Stomach (tissue), 8 donors: ENCODE measurements at regions not wholly inside any gene's neighbourhood (a gene's known extent, or its start where the extent isn't known, plus 50 kb on each side); places are given as distances from the start of the nearest gene placed in this dataset.
A peak's percentile ranks its signal among the peaks of the same experiment; 100 is the strongest.

Experiments
- DNase-seq, 2 donors: peaks; one replicate each; pipeline versions ENCODE4 v3.0.0 to v3.0.0-alpha.2; 2013 to 2019
- H3K27ac ChIP-seq, 5 donors: fragments of 200-600 bp in 4 of 5; sonication (generic) in 4 of 5; one replicate each; pipeline ENCODE4 v1.5.1; 2013 to 2019; ENCODE audit warnings: mild to moderate bottlenecking in 1 of 5, moderate library complexity in 1 of 5
- H3K27me3 ChIP-seq, 3 donors: fragments of 200-600 bp; sonication (generic); one replicate each; pipeline ENCODE4 v1.5.1; 2017 to 2019; ENCODE audit warnings: mixed run types in 1 of 3
- H3K36me3 ChIP-seq, 4 donors: fragments of 200-600 bp; sonication (generic); 1 replicate in 3 of 4; 2 replicates in 1 of 4; pipeline ENCODE4 v1.5.1; 2016 to 2019
- H3K4me1 ChIP-seq, 4 donors: fragments of 200-600 bp; sonication (generic); one replicate each; pipeline ENCODE4 v1.5.1; 2016 to 2019
- H3K4me3 ChIP-seq, 4 donors: fragments of 200-600 bp; sonication (generic) in 3 of 4; one replicate each; pipeline ENCODE4 v1.5.1; 2016 to 2019; ENCODE audit warnings: mild to moderate bottlenecking in 1 of 4
- H3K9me3 ChIP-seq, 4 donors: fragments of 200-600 bp; sonication (generic); one replicate each; pipeline ENCODE4 v1.5.1; 2016 to 2019
- EP300 ChIP-seq: sonication (generic); formaldehyde crosslinking; IDR thresholded peaks from one replicate; pipeline ENCODE4 v1.6.1; 2017; ENCODE audit warnings: antibody characterized with exemption
- POLR2A ChIP-seq, 4 donors: fragments of 450-650 bp; IDR thresholded peaks; one replicate each; pipeline ENCODE4 v1.6.1; 2016; ENCODE audit warnings: antibody characterized with exemption in 4 of 4, control low read depth in 2 of 4, mild to moderate bottlenecking in 1 of 4, moderate library complexity in 1 of 4
- POLR2AphosphoS5 ChIP-seq, 3 donors: sonication (generic); formaldehyde crosslinking; IDR thresholded peaks; one replicate each; pipeline ENCODE4 v1.6.1; 2016; ENCODE audit warnings: antibody characterized with exemption in 3 of 3
- WGBS, 5 donors: extraction: QIAGEN DNeasy Blood & Tissue Kit in 3 of 5; methylation state at CpG; one replicate each; pipeline versions ENCODE4 v1.1.5 to v1.1.7; 2013 to 2018; 5-methylcytosine and 5-hydroxymethylcytosine counted together
- intact Hi-C: fragments of 100-400 bp; cut with DNase I; formaldehyde crosslinking; loops from one replicate; pipeline ENCODE4 v1.15.1; 2023; ENCODE audit warnings: low total_unique reads
- TF ChIP-seq, protein P1 (sequence below), 7 experiments: fragments of 450-650 bp in 4 of 7; fragments of 200-600 bp in 3 of 7; sonication (generic) in 3 of 7; IDR thresholded peaks; one replicate each; pipeline ENCODE4 v1.5.1; 2016 to 2019; ENCODE audit warnings: antibody characterized with exemption in 7 of 7, control low read depth in 2 of 7, mild to moderate bottlenecking in 1 of 7
- donor health status: healthy with polysubstance abuse.
- donor health status: Bipolar disorder and iron deficiency.
- donor health status: healthy.

DNA sequence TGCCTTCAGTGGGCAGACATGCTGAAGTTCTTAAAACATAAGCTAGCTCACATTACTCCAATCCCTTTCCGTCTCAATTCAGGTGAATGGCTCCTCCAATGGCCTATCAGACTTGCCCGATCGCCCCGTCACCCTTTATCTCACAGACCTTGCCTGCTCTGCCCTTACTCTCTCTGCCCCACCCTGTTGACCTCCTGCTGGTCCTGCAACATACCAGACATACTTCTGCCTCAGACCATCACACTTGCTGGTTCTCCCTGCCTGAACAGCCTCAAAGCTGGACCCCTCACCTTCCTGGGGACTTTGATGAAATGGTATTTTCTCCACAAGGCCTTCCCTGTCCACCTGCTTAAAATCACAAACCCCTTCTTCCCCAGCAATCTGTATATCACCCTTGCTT is 340.1 kb upstream of the NR3C2 start:
- no peaks in the 10 kb centered on the region for H3K9me3 ChIP-seq
- no peaks in the 10 kb centered on the region for H3K27me3 ChIP-seq
- WGBS, 5 donors = 30 to 61% (median 53%) methylated on average over 4 of the region's 4 CpGs

DNA sequence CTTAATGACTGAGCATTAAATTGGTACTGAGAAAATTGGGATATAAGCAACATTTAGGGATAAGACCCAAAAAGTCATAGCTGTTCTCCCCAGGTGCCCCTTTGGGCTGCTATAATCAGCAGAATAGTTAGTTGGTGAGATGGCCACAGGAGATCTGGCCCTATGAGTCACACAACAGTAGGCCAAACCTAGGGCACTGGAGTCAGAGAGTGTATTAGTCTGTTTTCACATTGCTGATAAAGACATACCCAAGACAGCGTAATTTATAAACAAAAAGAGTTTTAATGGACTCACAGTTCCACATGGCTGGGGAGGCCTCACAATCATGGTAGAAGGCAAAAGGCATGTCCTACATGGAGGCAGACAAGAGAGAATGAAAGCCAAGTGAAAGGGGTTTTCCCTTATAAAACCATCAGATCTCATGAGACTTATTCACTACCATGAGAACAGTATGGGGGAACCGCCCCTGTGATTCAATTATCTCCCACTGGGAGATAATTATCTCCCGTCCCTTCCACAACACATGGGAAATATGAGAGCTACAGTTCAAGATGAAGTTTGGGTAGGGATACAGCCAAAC is 338.3 kb upstream of the NR3C2 start:
- no peaks in the 10 kb centered on the region for H3K36me3 ChIP-seq
- TF ChIP-seq POLR2AphosphoS5 (IDR thresholded peaks at IDR 0.05) (no peak), EP300 (no peak), POLR2A (IDR thresholded peaks at IDR 0.05) (no peak)
- TF ChIP-seq, protein P1, sequence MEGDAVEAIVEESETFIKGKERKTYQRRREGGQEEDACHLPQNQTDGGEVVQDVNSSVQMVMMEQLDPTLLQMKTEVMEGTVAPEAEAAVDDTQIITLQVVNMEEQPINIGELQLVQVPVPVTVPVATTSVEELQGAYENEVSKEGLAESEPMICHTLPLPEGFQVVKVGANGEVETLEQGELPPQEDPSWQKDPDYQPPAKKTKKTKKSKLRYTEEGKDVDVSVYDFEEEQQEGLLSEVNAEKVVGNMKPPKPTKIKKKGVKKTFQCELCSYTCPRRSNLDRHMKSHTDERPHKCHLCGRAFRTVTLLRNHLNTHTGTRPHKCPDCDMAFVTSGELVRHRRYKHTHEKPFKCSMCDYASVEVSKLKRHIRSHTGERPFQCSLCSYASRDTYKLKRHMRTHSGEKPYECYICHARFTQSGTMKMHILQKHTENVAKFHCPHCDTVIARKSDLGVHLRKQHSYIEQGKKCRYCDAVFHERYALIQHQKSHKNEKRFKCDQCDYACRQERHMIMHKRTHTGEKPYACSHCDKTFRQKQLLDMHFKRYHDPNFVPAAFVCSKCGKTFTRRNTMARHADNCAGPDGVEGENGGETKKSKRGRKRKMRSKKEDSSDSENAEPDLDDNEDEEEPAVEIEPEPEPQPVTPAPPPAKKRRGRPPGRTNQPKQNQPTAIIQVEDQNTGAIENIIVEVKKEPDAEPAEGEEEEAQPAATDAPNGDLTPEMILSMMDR (IDR thresholded peaks at IDR 0.05) = no peak
- 86 to 91% (median 88%) methylated on average over 3 of the region's 3 CpGs for WGBS, 5 donors

More for the DNA sequence above, 340.1 kb upstream of the NR3C2 start:
- peak; percentile 15 to 31 for DNase-seq
- no peaks in the 10 kb centered on the region for H3K36me3 ChIP-seq
- H3K4me3 ChIP-seq = no peak overlapping the region
- no peak for TF ChIP-seq POLR2A (IDR thresholded peaks at IDR 0.05)
- TF ChIP-seq, protein P1 (IDR thresholded peaks at IDR 0.05) = no peak
- TF ChIP-seq EP300 = no peak
- H3K4me1 ChIP-seq = no peaks in the 10 kb centered on the region
- intact Hi-C loops = no loop called here
- no peak overlapping the region for H3K27ac ChIP-seq

GRCh38 chr4:148779771-148780170 is 337.6 kb upstream of the NR3C2 start:
- WGBS, 5 donors = 84 to 96% (median 94%) methylated on average over 4 of the region's 4 CpGs
- no peak for TF ChIP-seq POLR2A (IDR thresholded peaks at IDR 0.05)
- TF ChIP-seq, protein P1 (IDR thresholded peaks at IDR 0.05) = no peak
- intact Hi-C loops = no loop called here
- no peaks in the 10 kb centered on the region for H3K36me3 ChIP-seq
- no peaks in the 10 kb centered on the region for H3K27me3 ChIP-seq
- no peak overlapping the region for H3K4me3 ChIP-seq
- peaks cover 0 to 6% (median 0%) of the 10 kb centered on the region in 4 donors for H3K4me1 ChIP-seq
- H3K27ac ChIP-seq = no peak overlapping the region
- DNase-seq = no peak
- H3K9me3 ChIP-seq = no peaks in the 10 kb centered on the region

More for the DNA sequence above, 338.3 kb upstream of the NR3C2 start:
- Histone ChIP-seq H3K9me3 (no peaks in the 10 kb centered on the region), H3K27ac (no peak overlapping the region), H3K4me1 (peaks cover 0 to 6% (median 0%) of the 10 kb centered on the region in 4 donors), H3K27me3 (no peaks in the 10 kb centered on the region), H3K4me3 (no peak overlapping the region)
- DNase-seq = no peak
- intact Hi-C loops = no loop called here

- TF ChIP-seq EP300 (no peak), POLR2AphosphoS5 (IDR thresholded peaks at IDR 0.05) (no peak), POLR2A (IDR thresholded peaks at IDR 0.05) (no peak)
- TF ChIP-seq, protein P1 (IDR thresholded peaks at IDR 0.05) = no peak
- Histone ChIP-seq H3K4me3 (no peak overlapping the region), H3K9me3 (no peaks in the 10 kb centered on the region), H3K4me1 (peaks cover 0 to 6% (median 0%) of the 10 kb centered on the region in 4 donors), H3K27me3 (no peaks in the 10 kb centered on the region), H3K36me3 (no peaks in the 10 kb centered on the region), H3K27ac (no peak overlapping the region)
- no peak for DNase-seq
- WGBS, 5 donors = 73 to 92% (median 81%) methylated on average over 5 of the region's 5 CpGs
- intact Hi-C loops = no loop called here
Measured at GRCh38 chr4:148778980-148779675, 336.9 kb upstream of the NR3C2 start.
